GM12878 (cell line): ENCODE measurements at regions not wholly inside any gene's neighbourhood (a gene's known extent, or its start where the extent isn't known, plus 50 kb on each side); places are given as distances from the start of the nearest gene placed in this dataset.

Source experiments
- ATAC-seq: fragments of 200-7000 bp; cut with Tn5 transposase; 3 replicates; pipeline ENCODE4 v1.9.1; 2020; ENCODE audit warnings: mild to moderate bottlenecking, moderate library complexity
- BruUV-seq: library from RNA; stranded (reverse); fragments of 400-500 nt; replicated peaks from 2 replicates; lab custom pipeline; 2021; lab: Mats Ljungman, UMichigan
- CTCF ChIA-PET: fragments of 300-600 bp; sonication (Branson Sonifier 250); formaldehyde crosslinking; extraction: SDS; loops from one replicate; lab custom pipeline; 2021; ENCODE audit warnings: inconsistent platforms; lab: Yijun Ruan, JAX
- POLR2A ChIA-PET: fragments of 350-600 bp; formaldehyde crosslinking; extraction: SDS; loops from one replicate; lab custom pipeline; 2021; ENCODE audit warnings: inconsistent platforms; lab: Charles Lee
- RAD21 ChIA-PET: fragments of 300-600 bp; sonication (Branson Sonifier 250); formaldehyde crosslinking; loops from one replicate; lab custom pipeline; 2023; ENCODE audit warnings: antibody characterized with exemption; ENCODE audit not compliant: unreplicated experiment; lab: Charles Lee
- SMC1A ChIA-PET: fragments of 300-600 bp; sonication (Branson Sonifier 250); formaldehyde crosslinking; loops from one replicate; lab custom pipeline; 2023; ENCODE audit not compliant: unreplicated experiment, uncharacterized antibody; lab: Charles Lee
- DNase-seq: peaks from one replicate; pipeline ENCODE4 v3.0.0-alpha.2; 2011; ENCODE audit warnings: low read depth, low spot score
- FAIRE-seq: peaks from 3 replicates; lab custom pipeline; 2011; peaks lifted over from hg19 to GRCh38; lab: Jason Lieb, UNC
- H2AFZ ChIP-seq: 2 replicates; pipeline ENCODE4 v1.6.0; 2011; ENCODE audit warnings: low read depth, low read length, control low read depth; ENCODE audit not compliant: control insufficient read depth
- H3K27ac ChIP-seq: 2 replicates; pipeline ENCODE4 v1.5.1; 2011; ENCODE audit warnings: control low read depth; ENCODE audit not compliant: control insufficient read depth, insufficient read depth
- H3K27me3 ChIP-seq, 2 experiments: replicated peaks in 1 of 2; 2 replicates each; pipeline versions ENCODE4 v1.6.0 to v1.6.1; 2011; ENCODE audit warnings: low read length in 1 of 2; ENCODE audit not compliant: control insufficient read depth in 2 of 2, insufficient read depth in 2 of 2
- H3K36me3 ChIP-seq, 2 experiments: 2 replicates each; pipeline ENCODE4 v1.5.1; 2011; ENCODE audit warnings: low read length in 1 of 2; ENCODE audit not compliant: control insufficient read depth in 2 of 2, insufficient read depth in 2 of 2
- H3K4me1 ChIP-seq: 2 replicates; pipeline ENCODE4 v1.6.1; 2011; ENCODE audit warnings: mild to moderate bottlenecking, low read length, moderate library complexity, mixed read lengths; ENCODE audit not compliant: control insufficient read depth, insufficient read depth
- H3K4me2 ChIP-seq: 2 replicates; pipeline ENCODE4 v1.6.0; 2011; ENCODE audit warnings: control low read depth; ENCODE audit not compliant: control insufficient read depth, insufficient read depth
- H3K4me3 ChIP-seq: fragments of 200-600 bp; sonication (generic); 2 replicates; pipeline ENCODE4 v1.5.1; 2016
- H3K79me2 ChIP-seq: 2 replicates; pipeline ENCODE4 v1.6.0; 2011; ENCODE audit warnings: low read length; ENCODE audit not compliant: control insufficient read depth, insufficient read depth
- H3K9ac ChIP-seq: 2 replicates; pipeline ENCODE4 v1.8.0; 2011; ENCODE audit warnings: low read length, control low read depth, mixed read lengths; ENCODE audit not compliant: control insufficient read depth, insufficient read depth
- H3K9me3 ChIP-seq: replicated peaks from 3 replicates; pipeline ENCODE4 v1.5.1; 2011; ENCODE audit warnings: mild to moderate bottlenecking, low read length; ENCODE audit not compliant: control insufficient read depth, insufficient read depth
- H4K20me1 ChIP-seq: 2 replicates; pipeline ENCODE4 v1.6.0; 2011; ENCODE audit not compliant: control insufficient read depth, insufficient read depth
- BHLHE40 ChIP-seq, 2 experiments: fragments of 450-650 bp in 1 of 2; IDR thresholded peaks; 2 replicates each; pipeline ENCODE4 v1.6.1; 2011 to 2017; ENCODE audit warnings: low read depth in 2 of 2, borderline replicate concordance in 1 of 2, improper control_type of control experiment in 1 of 2, low read length in 1 of 2, mild to moderate bottlenecking in 1 of 2
- CHD1 ChIP-seq: IDR thresholded peaks from 2 replicates; pipeline ENCODE4 v1.6.1; 2012; ENCODE audit warnings: low read depth, low read length, improper control_type of control experiment
- NFIC ChIP-seq: IDR thresholded peaks from 2 replicates; pipeline ENCODE4 v1.6.1; 2012; ENCODE audit warnings: low read depth, mild to moderate bottlenecking, inconsistent platforms, low read length, moderate library complexity
- NFXL1 ChIP-seq: fragments of 450-650 bp; IDR thresholded peaks from 2 replicates; pipeline ENCODE4 v1.6.1; 2017; ENCODE audit warnings: antibody characterized with exemption, mild to moderate bottlenecking, borderline replicate concordance
- SMAD1 ChIP-seq: fragments of 450-650 bp; IDR thresholded peaks from 2 replicates; pipeline ENCODE4 v1.6.1; 2018; ENCODE audit warnings: mild to moderate bottlenecking, low read depth; ENCODE audit not compliant: partially characterized antibody
- ZBED1 ChIP-seq: IDR thresholded peaks from 2 replicates; pipeline ENCODE4 v1.6.1; 2016; ENCODE audit warnings: borderline replicate concordance
- ZNF207 ChIP-seq: fragments of 450-650 bp; IDR thresholded peaks from 2 replicates; pipeline ENCODE4 v1.6.1; 2014; ENCODE audit warnings: antibody characterized with exemption, mild to moderate bottlenecking, borderline replicate concordance
- ZNF24 ChIP-seq: fragments of 450-650 bp; IDR thresholded peaks from 2 replicates; pipeline ENCODE4 v1.6.1; 2017; ENCODE audit warnings: antibody characterized with exemption, mild to moderate bottlenecking
- ZSCAN29 ChIP-seq: fragments of 450-650 bp; IDR thresholded peaks from 2 replicates; pipeline ENCODE4 v1.6.1; 2017; ENCODE audit warnings: mild to moderate bottlenecking, moderate library complexity
- WGBS: methylation state at CpG from one replicate; pipeline ENCODE4 v1.1.6; 2016; ENCODE audit warnings: low lambda C conversion rate; ENCODE audit not compliant: insufficient replicate concordance, insufficient coverage; ENCODE audit errors: missing lambda C conversion rate; 5-methylcytosine and 5-hydroxymethylcytosine counted together
- in situ Hi-C: fragments of 300-500 bp; cut with MboI; formaldehyde crosslinking; loops from 9 replicates; pipeline ENCODE4 v1.14.3; 2018; ENCODE audit warnings: mixed read lengths
- intact Hi-C: fragments of 100-400 bp; cut with micrococcal nuclease; formaldehyde crosslinking; loops from one replicate; pipeline ENCODE4 v1.14.2; 2022; ENCODE audit not compliant: unreplicated experiment

DNA sequence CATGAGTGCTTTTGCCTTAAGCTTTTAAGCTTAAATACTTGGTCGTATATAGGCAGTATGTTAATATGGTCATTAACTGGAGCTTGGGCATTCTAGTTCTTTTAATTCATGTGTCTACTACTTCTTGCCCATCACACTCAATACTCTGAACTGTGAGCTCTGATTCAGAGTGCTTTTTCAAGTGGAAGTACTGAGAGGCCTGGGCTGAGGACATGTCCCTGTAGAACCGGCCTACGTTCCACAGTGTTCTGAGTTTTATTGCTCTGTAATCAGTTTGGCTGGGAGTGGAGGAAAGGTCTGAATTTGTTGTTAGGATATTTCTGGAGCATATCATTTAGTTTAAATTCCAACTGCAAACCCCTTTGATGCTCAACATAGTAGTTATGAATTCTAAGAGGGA, 1744.8 kb upstream of the MIR17HG start (continued):
- TF ChIP-seq CHD1 = no peak
- TF ChIP-seq ZSCAN29 = no peak
- TF ChIP-seq NFIC = no peak
- TF ChIP-seq ZBED1 = no peak
- TF ChIP-seq ZNF24 = no peak
- TF ChIP-seq SMAD1 = no peak
- no peak for TF ChIP-seq BHLHE40 (IDR thresholded peaks at IDR 0.05; ENCODE audit: borderline replicate concordance in 1 of 2, low read depth in 2 of 2, low read length in 1 of 2)
- TF ChIP-seq ZNF207 = no peak

DNA sequence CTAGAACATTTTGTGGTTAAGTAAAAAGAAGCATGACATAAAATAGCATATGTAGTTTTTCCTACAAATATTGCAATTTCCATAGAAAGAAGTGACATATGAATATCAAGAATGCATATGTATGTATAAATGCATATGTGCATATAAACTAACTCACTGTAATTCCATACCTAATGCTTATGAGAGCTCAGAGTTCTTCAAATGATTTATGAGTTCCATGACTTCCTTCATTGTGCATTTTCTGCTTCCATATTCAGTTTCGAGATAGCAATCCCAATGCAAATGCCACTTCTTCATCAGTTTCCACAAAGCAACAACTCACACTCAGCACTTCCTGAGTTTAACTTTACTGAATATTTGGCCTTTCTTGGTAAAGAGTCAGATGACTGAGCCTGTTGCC, 1744.3 kb upstream of the MIR17HG start:
- no peak overlapping the region for H3K27ac ChIP-seq
- H3K4me3 ChIP-seq = no peak overlapping the region
- no peak for DNase-seq
- no peaks in the 10 kb centered on the region for H3K36me3 ChIP-seq
- H3K79me2 ChIP-seq = no peaks in the 10 kb centered on the region
- H3K4me2 ChIP-seq = no peak overlapping the region
- SMC1A ChIA-PET = no interaction called here
- ATAC-seq = no peak
- 0% methylated on average over 1 of the region's 1 CpG for WGBS
- H3K9ac ChIP-seq = no peak overlapping the region
- intact Hi-C loops = no loop called here
- H4K20me1 ChIP-seq = no peaks in the 10 kb centered on the region
- no TSS peak for BruUV-seq
- no peaks in the 10 kb centered on the region for H3K9me3 ChIP-seq
- H2AFZ ChIP-seq = no peak overlapping the region
- RAD21 ChIA-PET = no interaction called here
- no peaks in the 10 kb centered on the region for H3K27me3 ChIP-seq
- no peak for TF ChIP-seq NFXL1
- TF ChIP-seq, all 136 proteins: peak for 0
- H3K4me1 ChIP-seq = no peaks in the 10 kb centered on the region
- CTCF ChIA-PET = no interaction called here
- POLR2A ChIA-PET = no interaction called here
- no peak for FAIRE-seq
- in situ Hi-C loops = no loop called here
